HL-60 (cell line): ENCODE measurements at regions not wholly inside any gene's neighbourhood (a gene's known extent, or its start where the extent isn't known, plus 50 kb on each side); places are given as distances from the start of the nearest gene placed in this dataset.

Experiments used
- GABPA ChIP-seq: IDR thresholded peaks from 2 replicates; pipeline ENCODE4 v1.6.1; 2012; ENCODE audit warnings: low read depth
- POLR2AphosphoS5 ChIP-seq: IDR thresholded peaks from 2 replicates; pipeline ENCODE4 v1.6.1; 2012; ENCODE audit warnings: low read depth
- TF ChIP-seq, protein P1 (sequence below): IDR thresholded peaks from one replicate; pipeline ENCODE4 v1.5.1; 2011; ENCODE audit warnings: low read length, control low read depth, inconsistent platforms; ENCODE audit not compliant: insufficient read depth

DNA sequence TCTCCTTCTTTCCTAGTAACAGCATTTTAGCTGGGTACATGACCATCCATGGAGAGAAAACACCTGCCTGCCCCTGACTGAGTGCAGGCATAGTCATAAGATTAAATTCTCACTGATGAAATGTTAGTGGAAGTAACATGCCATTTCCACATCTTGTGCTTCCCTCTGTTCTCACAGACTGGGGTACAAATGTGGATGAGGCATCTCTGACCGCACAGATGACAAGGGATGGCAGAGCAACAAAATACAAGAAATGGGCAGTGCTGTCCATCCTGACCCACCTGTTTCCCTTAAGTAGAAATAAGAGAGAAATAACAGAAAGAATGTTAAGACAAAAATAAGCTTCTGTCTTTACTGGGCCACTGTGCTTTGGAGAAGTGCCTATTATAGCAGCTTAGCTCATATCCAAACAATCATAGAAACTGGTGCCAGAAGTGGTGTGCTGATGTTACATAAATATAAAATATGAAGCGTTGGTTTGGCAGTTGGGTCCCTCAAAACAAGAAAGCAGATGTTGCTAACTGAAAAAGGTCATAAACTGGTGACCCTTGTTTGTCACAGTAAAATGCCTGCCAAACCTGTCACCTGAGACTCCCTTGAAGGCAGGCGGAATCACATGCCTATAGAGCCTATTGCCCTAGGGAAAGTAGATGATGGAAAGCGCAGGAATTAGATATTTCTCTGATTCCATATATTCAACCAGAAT, 72.4 kb upstream of the CCDC150 start:
- TF ChIP-seq, protein P1, sequence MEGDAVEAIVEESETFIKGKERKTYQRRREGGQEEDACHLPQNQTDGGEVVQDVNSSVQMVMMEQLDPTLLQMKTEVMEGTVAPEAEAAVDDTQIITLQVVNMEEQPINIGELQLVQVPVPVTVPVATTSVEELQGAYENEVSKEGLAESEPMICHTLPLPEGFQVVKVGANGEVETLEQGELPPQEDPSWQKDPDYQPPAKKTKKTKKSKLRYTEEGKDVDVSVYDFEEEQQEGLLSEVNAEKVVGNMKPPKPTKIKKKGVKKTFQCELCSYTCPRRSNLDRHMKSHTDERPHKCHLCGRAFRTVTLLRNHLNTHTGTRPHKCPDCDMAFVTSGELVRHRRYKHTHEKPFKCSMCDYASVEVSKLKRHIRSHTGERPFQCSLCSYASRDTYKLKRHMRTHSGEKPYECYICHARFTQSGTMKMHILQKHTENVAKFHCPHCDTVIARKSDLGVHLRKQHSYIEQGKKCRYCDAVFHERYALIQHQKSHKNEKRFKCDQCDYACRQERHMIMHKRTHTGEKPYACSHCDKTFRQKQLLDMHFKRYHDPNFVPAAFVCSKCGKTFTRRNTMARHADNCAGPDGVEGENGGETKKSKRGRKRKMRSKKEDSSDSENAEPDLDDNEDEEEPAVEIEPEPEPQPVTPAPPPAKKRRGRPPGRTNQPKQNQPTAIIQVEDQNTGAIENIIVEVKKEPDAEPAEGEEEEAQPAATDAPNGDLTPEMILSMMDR, result no peak
- TF ChIP-seq POLR2AphosphoS5 (no peak), GABPA (no peak)
